Upper lobe of left lung (tissue), 4 donors: ENCODE measurements at regions not wholly inside any gene's neighbourhood (a gene's known extent, or its start where the extent isn't known, plus 50 kb on each side); places are given as distances from the start of the nearest gene placed in this dataset.
"Not testable (repeated sequence)": the region's sequence is repeated elsewhere in the genome, so short reads cannot be mapped to it uniquely, and the experiment has no call there.

ENCODE experiments used
- CTCF ChIP-seq, 6 experiments: fragments of 450-650 bp in 4 of 6; fragments of 200-600 bp in 2 of 6; sonication (generic) in 2 of 6; IDR thresholded peaks; one replicate each; pipeline ENCODE4 v1.5.1; 2016 to 2019; ENCODE audit warnings: antibody characterized with exemption in 6 of 6
- EP300 ChIP-seq, 4 donors: sonication (generic); formaldehyde crosslinking; IDR thresholded peaks; one replicate each; pipeline ENCODE4 v1.5.1; 2017; ENCODE audit warnings: antibody characterized with exemption in 4 of 4, control low read depth in 2 of 4
- POLR2A ChIP-seq, 4 donors: fragments of 450-650 bp; IDR thresholded peaks; one replicate each; pipeline ENCODE4 v1.5.1; 2016 to 2017; ENCODE audit warnings: antibody characterized with exemption in 4 of 4, mild to moderate bottlenecking in 2 of 4
- POLR2AphosphoS5 ChIP-seq, 2 donors: sonication (generic); formaldehyde crosslinking; IDR thresholded peaks; one replicate each; pipeline ENCODE4 v1.5.1; 2017; ENCODE audit warnings: antibody characterized with exemption in 2 of 2

- not testable (repeated sequence) for TF ChIP-seq CTCF, POLR2AphosphoS5, POLR2A, EP300 (IDR thresholded peaks at IDR 0.05)
Observed at GRCh38 chr2:111529022-111529421, 355.0 kb downstream of the ANAPC1 start.
